SK-N-SH treated with all-trans-retinoic acid at 6 μM for 48 hours (cell line): ENCODE measurements at regions not wholly inside any gene's neighbourhood (a gene's known extent, or its start where the extent isn't known, plus 50 kb on each side); places are given as distances from the start of the nearest gene placed in this dataset.

Experiments
- ATAC-seq: fragments of 200-7000 bp; cut with Tn5 transposase; 3 replicates; pipeline ENCODE4 v1.9.1; 2020; ENCODE audit warnings: mild to moderate bottlenecking, moderate library complexity
- ARNTL ChIP-seq: fragments of 450-650 bp; formaldehyde crosslinking; IDR thresholded peaks from 2 replicates; pipeline ENCODE4 v1.5.0; 2020; ENCODE audit warnings: low read depth, mild to moderate bottlenecking, moderate library complexity, borderline replicate concordance
- BACH2 ChIP-seq: fragments of 250-450 bp; sonication (Bioruptor Pico); IDR thresholded peaks from 2 replicates; pipeline ENCODE4 v1.9.0; 2021; ENCODE audit warnings: mild to moderate bottlenecking, borderline replicate concordance
- CSDC2 ChIP-seq: fragments of 250-450 bp; sonication (Bioruptor Pico); IDR thresholded peaks from 2 replicates; pipeline ENCODE4 v1.5.0; 2020; ENCODE audit warnings: mild to moderate bottlenecking, moderate library complexity
- ESRRG ChIP-seq: fragments of 250-450 bp; sonication (Bioruptor Pico); IDR thresholded peaks from 2 replicates; pipeline ENCODE4 v1.6.1; 2021; ENCODE audit warnings: mild to moderate bottlenecking
- GLIS3 ChIP-seq: fragments of 250-450 bp; sonication (Bioruptor Pico); IDR thresholded peaks from 2 replicates; pipeline ENCODE4 v1.5.0; 2020; ENCODE audit warnings: mild to moderate bottlenecking, moderate library complexity
- OSR1 ChIP-seq: fragments of 250-450 bp; sonication (Bioruptor Pico); IDR thresholded peaks from 2 replicates; pipeline ENCODE4 v1.8.0; 2022; ENCODE audit warnings: moderate library complexity, mild to moderate bottlenecking, inconsistent platforms
- PPARA ChIP-seq: fragments of 250-450 bp; sonication (Bioruptor Pico); IDR thresholded peaks from 2 replicates; pipeline ENCODE4 v1.5.0; 2020; ENCODE audit warnings: mild to moderate bottlenecking, borderline replicate concordance
- RARB ChIP-seq: fragments of 250-450 bp; sonication (Bioruptor Pico); IDR thresholded peaks from 2 replicates; pipeline ENCODE4 v1.8.0; 2021; ENCODE audit warnings: mild to moderate bottlenecking, moderate library complexity
- SNAI2 ChIP-seq: fragments of 250-450 bp; sonication (Bioruptor Pico); IDR thresholded peaks from 2 replicates; pipeline ENCODE4 v1.5.0; 2020; ENCODE audit warnings: mild to moderate bottlenecking, moderate library complexity
- TCF4 ChIP-seq: fragments of 250-450 bp; sonication (Bioruptor Pico); IDR thresholded peaks from 2 replicates; pipeline ENCODE4 v1.8.0; 2021; ENCODE audit warnings: mild to moderate bottlenecking, moderate library complexity, borderline replicate concordance
- TOX ChIP-seq: fragments of 250-450 bp; sonication (Bioruptor Pico); IDR thresholded peaks from 2 replicates; pipeline ENCODE4 v1.8.0; 2021; ENCODE audit warnings: mild to moderate bottlenecking, moderate library complexity, borderline replicate concordance
- ZC3H10 ChIP-seq: fragments of 250-450 bp; sonication (Bioruptor Pico); IDR thresholded peaks from 2 replicates; pipeline ENCODE4 v1.5.1; 2021; ENCODE audit warnings: mild to moderate bottlenecking, moderate library complexity
- ZFP3 ChIP-seq: fragments of 250-450 bp; sonication (Bioruptor Pico); IDR thresholded peaks from 2 replicates; pipeline ENCODE4 v1.5.0; 2020; ENCODE audit warnings: mild to moderate bottlenecking, moderate library complexity
- ZFP30 ChIP-seq: fragments of 450-650 bp; formaldehyde crosslinking; IDR thresholded peaks from 2 replicates; pipeline ENCODE4 v1.5.0; 2022; ENCODE audit warnings: mild to moderate bottlenecking, moderate library complexity
- ZNF565 ChIP-seq: fragments of 450-650 bp; formaldehyde crosslinking; conservative IDR thresholded peaks from 2 replicates; pipeline ENCODE4 v1.5.0; 2020; ENCODE audit warnings: low read depth, mild to moderate bottlenecking, moderate library complexity
- ZNF70 ChIP-seq: fragments of 450-650 bp; formaldehyde crosslinking; IDR thresholded peaks from 2 replicates; pipeline ENCODE4 v1.5.0; 2020; ENCODE audit warnings: mild to moderate bottlenecking, moderate library complexity
- ZNF8 ChIP-seq: fragments of 450-650 bp; formaldehyde crosslinking; IDR thresholded peaks from 2 replicates; pipeline ENCODE4 v1.5.0; 2020; ENCODE audit warnings: mild to moderate bottlenecking, moderate library complexity
- TF ChIP-seq, protein P1 (sequence below): fragments of 250-450 bp; sonication (Bioruptor Pico); IDR thresholded peaks from 2 replicates; pipeline ENCODE4 v1.8.0; 2021; ENCODE audit warnings: low read depth, mild to moderate bottlenecking, moderate library complexity, borderline replicate concordance
- TF ChIP-seq, protein P2 (sequence below): fragments of 250-450 bp; sonication (Bioruptor Pico); IDR thresholded peaks from 2 replicates; pipeline ENCODE4 v1.5.1; 2021; ENCODE audit warnings: mild to moderate bottlenecking, moderate library complexity
- TF ChIP-seq, protein P3 (sequence below): fragments of 250-450 bp; sonication (Bioruptor Pico); IDR thresholded peaks from 2 replicates; pipeline ENCODE4 v1.5.0; 2020; ENCODE audit warnings: mild to moderate bottlenecking, moderate library complexity
- TF ChIP-seq, protein P4 (sequence below): fragments of 250-450 bp; sonication (Bioruptor Pico); IDR thresholded peaks from 2 replicates; pipeline ENCODE4 v1.8.0; 2020; ENCODE audit warnings: mild to moderate bottlenecking, moderate library complexity, borderline replicate concordance
- TF ChIP-seq, protein P5 (sequence below): fragments of 250-450 bp; sonication (Bioruptor Pico); IDR thresholded peaks from 2 replicates; pipeline ENCODE4 v1.5.1; 2020; ENCODE audit warnings: low read depth, mild to moderate bottlenecking, moderate library complexity

DNA sequence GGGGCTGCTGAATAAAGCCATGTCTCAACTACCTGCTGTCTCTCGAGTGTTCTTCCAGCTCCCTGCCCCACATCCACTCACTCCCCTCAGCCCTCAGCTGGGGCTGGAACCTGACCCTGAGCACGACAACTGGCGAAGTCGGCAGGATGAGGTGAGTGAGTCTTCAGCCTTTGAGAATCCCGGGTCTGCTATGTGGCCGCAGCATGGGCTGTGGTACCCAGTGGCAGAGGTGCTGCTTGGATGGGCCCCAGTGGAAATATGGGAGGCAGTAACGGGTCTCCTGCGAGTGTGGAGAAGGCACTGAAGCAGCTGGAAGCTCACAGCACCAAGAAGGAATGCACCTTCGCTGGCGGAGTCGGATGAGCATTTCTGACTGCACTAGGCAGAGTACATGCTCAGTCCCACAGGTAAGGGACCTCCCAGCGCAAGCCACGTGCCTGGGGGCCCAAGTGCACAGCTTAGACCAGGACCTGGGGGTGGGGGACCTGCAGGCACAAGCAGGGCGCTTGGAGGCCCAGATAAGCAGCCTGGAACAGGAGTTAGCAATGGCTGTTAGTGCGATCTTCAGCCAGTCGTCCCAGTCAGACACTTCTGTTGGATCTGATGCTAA, 95.5 kb upstream of the TMPO start (continued):
- TF ChIP-seq, protein P1, sequence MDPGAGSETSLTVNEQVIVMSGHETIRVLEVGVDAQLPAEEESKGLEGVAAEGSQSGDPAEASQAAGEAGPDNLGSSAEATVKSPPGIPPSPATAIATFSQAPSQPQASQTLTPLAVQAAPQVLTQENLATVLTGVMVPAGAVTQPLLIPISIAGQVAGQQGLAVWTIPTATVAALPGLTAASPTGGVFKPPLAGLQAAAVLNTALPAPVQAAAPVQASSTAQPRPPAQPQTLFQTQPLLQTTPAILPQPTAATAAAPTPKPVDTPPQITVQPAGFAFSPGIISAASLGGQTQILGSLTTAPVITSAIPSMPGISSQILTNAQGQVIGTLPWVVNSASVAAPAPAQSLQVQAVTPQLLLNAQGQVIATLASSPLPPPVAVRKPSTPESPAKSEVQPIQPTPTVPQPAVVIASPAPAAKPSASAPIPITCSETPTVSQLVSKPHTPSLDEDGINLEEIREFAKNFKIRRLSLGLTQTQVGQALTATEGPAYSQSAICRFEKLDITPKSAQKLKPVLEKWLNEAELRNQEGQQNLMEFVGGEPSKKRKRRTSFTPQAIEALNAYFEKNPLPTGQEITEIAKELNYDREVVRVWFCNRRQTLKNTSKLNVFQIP (CRISPR knock-in tag): no peak
- TF ChIP-seq, protein P2, sequence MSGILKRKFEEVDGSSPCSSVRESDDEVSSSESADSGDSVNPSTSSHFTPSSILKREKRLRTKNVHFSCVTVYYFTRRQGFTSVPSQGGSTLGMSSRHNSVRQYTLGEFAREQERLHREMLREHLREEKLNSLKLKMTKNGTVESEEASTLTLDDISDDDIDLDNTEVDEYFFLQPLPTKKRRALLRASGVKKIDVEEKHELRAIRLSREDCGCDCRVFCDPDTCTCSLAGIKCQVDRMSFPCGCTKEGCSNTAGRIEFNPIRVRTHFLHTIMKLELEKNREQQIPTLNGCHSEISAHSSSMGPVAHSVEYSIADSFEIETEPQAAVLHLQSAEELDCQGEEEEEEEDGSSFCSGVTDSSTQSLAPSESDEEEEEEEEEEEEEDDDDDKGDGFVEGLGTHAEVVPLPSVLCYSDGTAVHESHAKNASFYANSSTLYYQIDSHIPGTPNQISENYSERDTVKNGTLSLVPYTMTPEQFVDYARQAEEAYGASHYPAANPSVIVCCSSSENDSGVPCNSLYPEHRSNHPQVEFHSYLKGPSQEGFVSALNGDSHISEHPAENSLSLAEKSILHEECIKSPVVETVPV (CRISPR knock-in tag): no peak

DNA sequence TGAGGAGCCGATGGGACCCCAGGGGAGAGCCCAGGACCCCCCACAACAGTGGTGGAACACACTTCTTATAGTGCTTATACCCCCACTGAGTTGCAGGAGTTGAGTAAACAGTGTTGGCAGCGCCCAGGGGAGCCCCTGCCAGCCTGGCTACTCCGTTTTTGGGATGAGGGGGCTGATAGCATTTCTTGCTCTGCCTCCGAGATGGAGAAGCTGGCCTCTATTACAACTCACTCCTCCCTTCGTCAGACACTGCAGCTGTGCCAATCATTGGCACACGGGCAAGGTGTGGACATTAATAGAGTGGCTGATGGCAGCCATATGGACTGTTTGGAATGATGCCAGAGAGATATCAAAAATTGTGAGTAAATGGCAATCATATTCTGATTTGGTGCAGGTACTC, 94.9 kb upstream of the TMPO start:
- TF ChIP-seq, protein P2 (CRISPR knock-in tag): no peak
- TF ChIP-seq OSR1 (CRISPR knock-in tag) (no peak), RARB (no peak), ARNTL (CRISPR knock-in tag) (no peak), BACH2 (no peak)
- TF ChIP-seq, protein P3, sequence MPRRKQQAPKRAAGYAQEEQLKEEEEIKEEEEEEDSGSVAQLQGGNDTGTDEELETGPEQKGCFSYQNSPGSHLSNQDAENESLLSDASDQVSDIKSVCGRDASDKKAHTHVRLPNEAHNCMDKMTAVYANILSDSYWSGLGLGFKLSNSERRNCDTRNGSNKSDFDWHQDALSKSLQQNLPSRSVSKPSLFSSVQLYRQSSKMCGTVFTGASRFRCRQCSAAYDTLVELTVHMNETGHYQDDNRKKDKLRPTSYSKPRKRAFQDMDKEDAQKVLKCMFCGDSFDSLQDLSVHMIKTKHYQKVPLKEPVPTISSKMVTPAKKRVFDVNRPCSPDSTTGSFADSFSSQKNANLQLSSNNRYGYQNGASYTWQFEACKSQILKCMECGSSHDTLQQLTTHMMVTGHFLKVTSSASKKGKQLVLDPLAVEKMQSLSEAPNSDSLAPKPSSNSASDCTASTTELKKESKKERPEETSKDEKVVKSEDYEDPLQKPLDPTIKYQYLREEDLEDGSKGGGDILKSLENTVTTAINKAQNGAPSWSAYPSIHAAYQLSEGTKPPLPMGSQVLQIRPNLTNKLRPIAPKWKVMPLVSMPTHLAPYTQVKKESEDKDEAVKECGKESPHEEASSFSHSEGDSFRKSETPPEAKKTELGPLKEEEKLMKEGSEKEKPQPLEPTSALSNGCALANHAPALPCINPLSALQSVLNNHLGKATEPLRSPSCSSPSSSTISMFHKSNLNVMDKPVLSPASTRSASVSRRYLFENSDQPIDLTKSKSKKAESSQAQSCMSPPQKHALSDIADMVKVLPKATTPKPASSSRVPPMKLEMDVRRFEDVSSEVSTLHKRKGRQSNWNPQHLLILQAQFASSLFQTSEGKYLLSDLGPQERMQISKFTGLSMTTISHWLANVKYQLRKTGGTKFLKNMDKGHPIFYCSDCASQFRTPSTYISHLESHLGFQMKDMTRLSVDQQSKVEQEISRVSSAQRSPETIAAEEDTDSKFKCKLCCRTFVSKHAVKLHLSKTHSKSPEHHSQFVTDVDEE: no peak
- ATAC-seq: no peak

DNA sequence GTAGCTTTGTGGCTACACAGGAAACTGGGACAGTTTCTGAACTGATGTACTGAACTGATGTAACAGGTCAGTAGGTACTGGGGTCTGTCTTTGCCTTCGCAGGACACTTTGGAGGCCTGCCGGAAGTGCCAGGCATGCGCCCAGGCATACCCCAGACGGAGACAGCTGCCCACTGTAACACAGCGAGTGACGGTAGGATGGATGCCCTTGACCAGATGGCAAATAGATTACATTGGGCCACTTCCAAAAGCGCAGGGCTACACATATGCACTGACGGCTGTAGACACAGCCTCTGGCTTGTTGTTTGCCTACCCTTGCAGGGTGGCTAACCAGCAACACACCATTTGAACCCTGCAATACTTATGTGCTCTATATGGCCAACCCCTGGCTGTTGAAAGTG, 94.1 kb upstream of the TMPO start:
- ATAC-seq: no peak
- TF ChIP-seq CSDC2 (CRISPR knock-in tag) (no peak), ZFP3 (CRISPR knock-in tag) (no peak), PPARA (CRISPR knock-in tag) (no peak), TOX (no peak), GLIS3 (CRISPR knock-in tag) (no peak), TCF4 (CRISPR knock-in tag) (no peak), ZNF8 (CRISPR knock-in tag) (no peak), ZFP30 (CRISPR knock-in tag) (no peak), RARB (no peak), BACH2 (no peak), ESRRG (CRISPR knock-in tag) (no peak), SNAI2 (CRISPR knock-in tag) (no peak), ZC3H10 (CRISPR knock-in tag) (no peak), ZNF565 (CRISPR knock-in tag) (no peak), ZNF70 (CRISPR knock-in tag) (no peak), OSR1 (CRISPR knock-in tag) (no peak)
- TF ChIP-seq, protein P4, sequence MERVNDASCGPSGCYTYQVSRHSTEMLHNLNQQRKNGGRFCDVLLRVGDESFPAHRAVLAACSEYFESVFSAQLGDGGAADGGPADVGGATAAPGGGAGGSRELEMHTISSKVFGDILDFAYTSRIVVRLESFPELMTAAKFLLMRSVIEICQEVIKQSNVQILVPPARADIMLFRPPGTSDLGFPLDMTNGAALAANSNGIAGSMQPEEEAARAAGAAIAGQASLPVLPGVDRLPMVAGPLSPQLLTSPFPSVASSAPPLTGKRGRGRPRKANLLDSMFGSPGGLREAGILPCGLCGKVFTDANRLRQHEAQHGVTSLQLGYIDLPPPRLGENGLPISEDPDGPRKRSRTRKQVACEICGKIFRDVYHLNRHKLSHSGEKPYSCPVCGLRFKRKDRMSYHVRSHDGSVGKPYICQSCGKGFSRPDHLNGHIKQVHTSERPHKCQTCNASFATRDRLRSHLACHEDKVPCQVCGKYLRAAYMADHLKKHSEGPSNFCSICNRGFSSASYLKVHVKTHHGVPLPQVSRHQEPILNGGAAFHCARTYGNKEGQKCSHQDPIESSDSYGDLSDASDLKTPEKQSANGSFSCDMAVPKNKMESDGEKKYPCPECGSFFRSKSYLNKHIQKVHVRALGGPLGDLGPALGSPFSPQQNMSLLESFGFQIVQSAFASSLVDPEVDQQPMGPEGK: no peak
- TF ChIP-seq, protein P5, sequence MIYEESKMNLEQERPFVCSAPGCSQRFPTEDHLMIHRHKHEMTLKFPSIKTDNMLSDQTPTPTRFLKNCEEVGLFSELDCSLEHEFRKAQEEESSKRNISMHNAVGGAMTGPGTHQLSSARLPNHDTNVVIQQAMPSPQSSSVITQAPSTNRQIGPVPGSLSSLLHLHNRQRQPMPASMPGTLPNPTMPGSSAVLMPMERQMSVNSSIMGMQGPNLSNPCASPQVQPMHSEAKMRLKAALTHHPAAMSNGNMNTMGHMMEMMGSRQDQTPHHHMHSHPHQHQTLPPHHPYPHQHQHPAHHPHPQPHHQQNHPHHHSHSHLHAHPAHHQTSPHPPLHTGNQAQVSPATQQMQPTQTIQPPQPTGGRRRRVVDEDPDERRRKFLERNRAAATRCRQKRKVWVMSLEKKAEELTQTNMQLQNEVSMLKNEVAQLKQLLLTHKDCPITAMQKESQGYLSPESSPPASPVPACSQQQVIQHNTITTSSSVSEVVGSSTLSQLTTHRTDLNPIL (CRISPR knock-in tag): no peak
- TF ChIP-seq, protein P3: no peak
- TF ChIP-seq, protein P2 (CRISPR knock-in tag): no peak
